Right atrium auricular region (tissue), 2 donors: ENCODE measurements at regions not wholly inside any gene's neighbourhood (a gene's known extent, or its start where the extent isn't known, plus 50 kb on each side); places are given as distances from the start of the nearest gene placed in this dataset.

Source experiments
- DNase-seq: peaks from one replicate; pipeline ENCODE4 v3.0.0-alpha.2; 2019; ENCODE audit warnings: low spot score
- H3K27ac ChIP-seq, 2 donors: fragments of 200-600 bp; sonication (generic); 1 replicate in 1 of 2; 2 replicates in 1 of 2; pipeline ENCODE4 v1.5.1; 2016 to 2019
- H3K27me3 ChIP-seq, 2 donors: fragments of 200-600 bp; sonication (generic); one replicate each; pipeline versions ENCODE4 v1.5.1 to v1.6.0; 2017 to 2019
- H3K36me3 ChIP-seq: fragments of 200-600 bp; sonication (generic); one replicate; pipeline ENCODE4 v1.5.1; 2016
- H3K4me1 ChIP-seq, 2 donors: fragments of 200-600 bp; sonication (generic); one replicate each; pipeline versions ENCODE4 v1.5.1 to v1.6.0; 2017 to 2019
- H3K4me3 ChIP-seq, 2 donors: fragments of 200-600 bp; sonication (generic); 1 replicate in 1 of 2; 2 replicates in 1 of 2; pipeline ENCODE4 v1.5.1; 2017 to 2019; ENCODE audit warnings: mild to moderate bottlenecking in 1 of 2, moderate library complexity in 1 of 2
- H3K9me3 ChIP-seq, 2 donors: fragments of 200-600 bp; sonication (generic); one replicate each; pipeline ENCODE4 v1.5.1; 2019
- TF ChIP-seq, protein P1 (sequence below), 2 donors: fragments of 200-600 bp; sonication (generic); IDR thresholded peaks; one replicate each; pipeline ENCODE4 v1.5.1; 2019; ENCODE audit warnings: antibody characterized with exemption in 2 of 2

GRCh38 chr4:28772066-28772465 lies 1911.4 kb downstream of the STIM2 start:
- Histone ChIP-seq H3K4me3 (no peak overlapping the region), H3K27ac (peak overlapping the region in 1 of 2 donors; percentile 20), H3K4me1 (no peaks in the 10 kb centered on the region), H3K36me3 (no peaks in the 10 kb centered on the region), H3K27me3 (no peaks in the 10 kb centered on the region), H3K9me3 (peaks cover 0 to 8% of the 10 kb centered on the region in 2 donors)
- TF ChIP-seq, protein P1, sequence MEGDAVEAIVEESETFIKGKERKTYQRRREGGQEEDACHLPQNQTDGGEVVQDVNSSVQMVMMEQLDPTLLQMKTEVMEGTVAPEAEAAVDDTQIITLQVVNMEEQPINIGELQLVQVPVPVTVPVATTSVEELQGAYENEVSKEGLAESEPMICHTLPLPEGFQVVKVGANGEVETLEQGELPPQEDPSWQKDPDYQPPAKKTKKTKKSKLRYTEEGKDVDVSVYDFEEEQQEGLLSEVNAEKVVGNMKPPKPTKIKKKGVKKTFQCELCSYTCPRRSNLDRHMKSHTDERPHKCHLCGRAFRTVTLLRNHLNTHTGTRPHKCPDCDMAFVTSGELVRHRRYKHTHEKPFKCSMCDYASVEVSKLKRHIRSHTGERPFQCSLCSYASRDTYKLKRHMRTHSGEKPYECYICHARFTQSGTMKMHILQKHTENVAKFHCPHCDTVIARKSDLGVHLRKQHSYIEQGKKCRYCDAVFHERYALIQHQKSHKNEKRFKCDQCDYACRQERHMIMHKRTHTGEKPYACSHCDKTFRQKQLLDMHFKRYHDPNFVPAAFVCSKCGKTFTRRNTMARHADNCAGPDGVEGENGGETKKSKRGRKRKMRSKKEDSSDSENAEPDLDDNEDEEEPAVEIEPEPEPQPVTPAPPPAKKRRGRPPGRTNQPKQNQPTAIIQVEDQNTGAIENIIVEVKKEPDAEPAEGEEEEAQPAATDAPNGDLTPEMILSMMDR (IDR thresholded peaks at IDR 0.05) = no peak
- no peak for DNase-seq

DNA sequence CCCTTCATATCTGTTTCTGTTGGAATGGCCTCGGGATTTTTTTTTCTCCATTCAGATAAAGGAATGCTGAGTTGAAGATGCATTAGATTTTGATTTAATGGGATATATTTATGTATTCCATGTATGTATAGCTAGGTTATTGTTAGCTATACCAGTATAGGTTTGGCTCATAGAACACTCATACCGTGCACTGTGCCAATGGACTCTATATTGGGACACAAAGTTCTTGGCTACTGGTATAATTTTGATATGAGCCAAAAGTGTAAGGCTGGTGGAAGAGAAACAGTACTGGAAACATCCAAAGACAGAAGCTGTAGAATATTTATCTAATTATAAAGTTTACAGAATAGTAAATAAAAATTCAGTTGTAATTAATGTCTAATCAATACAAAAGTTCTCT lies 1912.1 kb downstream of the STIM2 start:
- Histone ChIP-seq H3K27ac (peak overlapping the region in 1 of 2 donors; percentile 20), H3K4me3 (no peak overlapping the region), H3K27me3 (no peaks in the 10 kb centered on the region), H3K9me3 (peaks cover 0 to under 1% of the 10 kb centered on the region in 2 donors), H3K4me1 (no peaks in the 10 kb centered on the region), H3K36me3 (no peaks in the 10 kb centered on the region)
- TF ChIP-seq, protein P1 (IDR thresholded peaks at IDR 0.05) = no peak
- no peak for DNase-seq

DNA sequence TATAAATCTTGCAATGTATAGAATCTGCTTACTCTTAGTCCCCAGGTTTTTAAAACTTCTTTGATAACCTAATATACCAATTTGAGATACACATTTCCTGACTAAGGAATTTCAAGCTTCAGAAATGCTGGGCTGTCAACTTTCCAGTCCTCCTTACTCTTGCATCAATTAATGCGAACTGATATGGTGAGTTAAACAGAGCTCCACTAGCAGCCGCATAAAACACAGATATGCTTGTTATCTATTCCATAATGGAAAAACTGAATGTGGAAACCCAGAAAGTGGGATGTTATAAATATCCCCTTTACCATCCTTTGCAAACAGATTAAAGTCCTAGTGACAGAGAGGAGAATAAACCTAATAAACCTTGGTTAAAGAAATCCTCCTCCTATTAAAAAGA lies 1913.7 kb downstream of the STIM2 start:
- DNase-seq = no peak
- Histone ChIP-seq H3K4me1 (no peaks in the 10 kb centered on the region), H3K9me3 (no peaks in the 10 kb centered on the region), H3K36me3 (no peaks in the 10 kb centered on the region), H3K27ac (no peak overlapping the region), H3K4me3 (no peak overlapping the region), H3K27me3 (no peaks in the 10 kb centered on the region)
- TF ChIP-seq, protein P1 (IDR thresholded peaks at IDR 0.05) = no peak

DNA sequence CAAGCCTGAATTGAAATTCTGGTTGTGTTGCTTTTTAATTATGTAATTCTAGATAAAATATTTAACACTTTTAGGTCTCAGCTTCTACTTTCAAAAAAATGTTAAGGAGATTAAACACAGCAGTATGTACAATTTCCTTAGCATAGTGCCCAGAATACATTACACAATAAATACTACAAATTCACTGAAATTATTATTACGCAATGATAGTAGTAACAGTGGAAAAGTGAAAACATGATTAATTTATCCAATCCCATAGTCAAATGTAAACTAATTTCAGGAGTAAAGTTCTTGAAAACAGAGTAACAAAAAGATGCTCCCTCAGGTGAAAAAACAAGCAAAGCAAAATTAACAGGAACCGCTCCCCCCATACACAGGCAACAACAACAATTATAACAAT lies 1915.4 kb downstream of the STIM2 start:
- H3K27ac ChIP-seq = no peak overlapping the region
- no peaks in the 10 kb centered on the region for H3K27me3 ChIP-seq
- H3K4me3 ChIP-seq = no peak overlapping the region
- no peak for DNase-seq
- no peaks in the 10 kb centered on the region for H3K36me3 ChIP-seq
- TF ChIP-seq, protein P1 (IDR thresholded peaks at IDR 0.05) = no peak
- no peaks in the 10 kb centered on the region for H3K9me3 ChIP-seq
- no peaks in the 10 kb centered on the region for H3K4me1 ChIP-seq

- Histone ChIP-seq H3K4me1 (no peaks in the 10 kb centered on the region), H3K27me3 (no peaks in the 10 kb centered on the region), H3K4me3 (no peak overlapping the region), H3K9me3 (no peaks in the 10 kb centered on the region), H3K27ac (no peak overlapping the region), H3K36me3 (no peaks in the 10 kb centered on the region)
- no peak for DNase-seq
- TF ChIP-seq, protein P1 (IDR thresholded peaks at IDR 0.05) = no peak
These were observed 1923.5 kb downstream of the STIM2 start for GRCh38 chr4:28784188-28784587.

DNA sequence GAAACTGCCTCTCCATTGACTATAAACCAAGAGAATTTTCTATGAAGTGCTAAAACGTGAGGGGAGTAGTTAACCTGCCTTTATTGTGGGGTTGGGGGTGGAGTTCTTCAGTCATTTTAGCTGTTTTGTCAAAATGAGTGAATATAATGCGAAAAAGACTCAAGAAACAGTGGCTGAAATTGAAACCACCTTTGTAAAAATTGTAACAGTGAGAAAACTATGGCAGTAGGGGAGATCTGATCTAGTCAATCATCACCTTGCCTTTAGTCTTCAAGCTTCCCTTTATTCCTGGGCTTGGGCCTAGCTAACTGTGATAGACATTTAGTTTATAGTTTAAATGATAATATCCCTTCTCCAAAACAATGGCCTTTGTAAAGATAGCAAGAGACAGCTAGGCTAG lies 1927.3 kb downstream of the STIM2 start:
- TF ChIP-seq, protein P1 (IDR thresholded peaks at IDR 0.05) = no peak
- H3K27ac ChIP-seq = no peak overlapping the region
- DNase-seq = no peak
- H3K9me3 ChIP-seq = no peaks in the 10 kb centered on the region
- H3K4me3 ChIP-seq = no peak overlapping the region
- H3K4me1 ChIP-seq = no peaks in the 10 kb centered on the region
- no peaks in the 10 kb centered on the region for H3K27me3 ChIP-seq
- no peaks in the 10 kb centered on the region for H3K36me3 ChIP-seq
